ENCODE measurements at regions not wholly inside any gene's neighbourhood (a gene's known extent, or its start where the extent isn't known, plus 50 kb on each side); places are given as distances from the start of the nearest gene placed in this dataset.

DNA sequence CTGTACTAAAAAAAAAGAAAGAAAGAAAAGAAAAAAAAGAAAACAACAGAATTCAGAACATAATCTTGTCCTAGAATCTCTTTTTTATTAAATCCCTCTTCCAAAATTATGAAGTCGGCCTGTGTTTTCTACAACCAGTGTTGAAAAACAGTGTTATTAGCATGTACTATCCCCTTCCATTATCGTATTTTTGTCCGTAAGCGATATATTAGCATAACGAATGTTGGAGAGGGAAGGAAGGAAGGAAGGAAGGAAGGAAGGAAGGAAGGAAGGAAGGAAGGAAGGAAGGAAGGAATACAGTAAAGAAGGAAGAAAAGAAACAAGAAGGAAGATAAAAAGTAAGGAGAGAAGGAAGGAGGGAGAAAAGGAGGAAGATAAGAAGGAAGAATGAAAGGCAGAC is 393.0 kb upstream of the TSHZ3 start:
- Histone ChIP-seq H3K9me3 (no peaks in the 10 kb centered on the region), H3K36me3 (replicated peaks in 1 of 2; ENCODE audit: control insufficient read depth in 1 of 2, insufficient read depth in 2 of 2, low read length in 1 of 2) (no peaks in the 10 kb centered on the region), H3K4me3 (ENCODE audit: low read depth in 2 of 2, low read length in 1 of 2) (no peak overlapping the region), H3K9me2 (no peaks in the 10 kb centered on the region), H3K79me2 (ENCODE audit: insufficient read depth) (no peaks in the 10 kb centered on the region), H3K9ac (no peak overlapping the region), H4K20me1 (ENCODE audit: insufficient read depth) (no peaks in the 10 kb centered on the region), H2AFZ (ENCODE audit: low read depth) (no peak overlapping the region), H3K4me1 (ENCODE audit: control insufficient read depth in 1 of 2, insufficient read depth in 2 of 2, low read depth in 1 of 2, low read length in 1 of 2) (no peaks in the 10 kb centered on the region), H3F3A (replicated peaks; ENCODE audit: insufficient read depth) (no peaks in the 10 kb centered on the region), H3K27ac (ENCODE audit: low read depth in 2 of 2, low read length in 1 of 2) (no peak overlapping the region), H3K4me2 (no peak overlapping the region), H3K27me3 (ENCODE audit: insufficient read depth) (no peaks in the 10 kb centered on the region)
- WGBS (ENCODE audit: low lambda C conversion rate): 55% methylated on average over 5 of the region's 5 CpGs
- TF ChIP-seq, protein P1, sequence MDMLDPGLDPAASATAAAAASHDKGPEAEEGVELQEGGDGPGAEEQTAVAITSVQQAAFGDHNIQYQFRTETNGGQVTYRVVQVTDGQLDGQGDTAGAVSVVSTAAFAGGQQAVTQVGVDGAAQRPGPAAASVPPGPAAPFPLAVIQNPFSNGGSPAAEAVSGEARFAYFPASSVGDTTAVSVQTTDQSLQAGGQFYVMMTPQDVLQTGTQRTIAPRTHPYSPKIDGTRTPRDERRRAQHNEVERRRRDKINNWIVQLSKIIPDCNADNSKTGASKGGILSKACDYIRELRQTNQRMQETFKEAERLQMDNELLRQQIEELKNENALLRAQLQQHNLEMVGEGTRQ (IDR thresholded peaks at IDR 0.05; ENCODE audit: borderline replicate concordance, low read depth, low read length): no peak
- TF ChIP-seq RCOR1 (IDR thresholded peaks at IDR 0.05; ENCODE audit: low read length) (no peak), MEF2A (IDR thresholded peaks at IDR 0.05; ENCODE audit: borderline replicate concordance, low read depth) (no peak), EZH2phosphoT487 (IDR thresholded peaks at IDR 0.05; ENCODE audit: borderline replicate concordance, low read depth) (no peak), FOSL2 (IDR thresholded peaks at IDR 0.05; ENCODE audit: borderline replicate concordance, low read depth) (no peak), RAD21 (IDR thresholded peaks at IDR 0.05; ENCODE audit: low read length) (no peak), NRF1 (IDR thresholded peaks at IDR 0.05; ENCODE audit: low read depth, low read length) (no peak), FOXJ3 (CRISPR knock-in tag; IDR thresholded peaks at IDR 0.05) (no peak), POLR2AphosphoS5 (IDR thresholded peaks at IDR 0.05; ENCODE audit: low read depth, low read length) (no peak), SIN3A (IDR thresholded peaks at IDR 0.05; ENCODE audit: borderline replicate concordance, low read depth, low read length) (no peak), JUND (IDR thresholded peaks at IDR 0.05) (no peak), NFIC (IDR thresholded peaks at IDR 0.05; ENCODE audit: borderline replicate concordance) (no peak), RFX5 (IDR thresholded peaks at IDR 0.05; ENCODE audit: low read length) (no peak)
- TF ChIP-seq, protein P2, sequence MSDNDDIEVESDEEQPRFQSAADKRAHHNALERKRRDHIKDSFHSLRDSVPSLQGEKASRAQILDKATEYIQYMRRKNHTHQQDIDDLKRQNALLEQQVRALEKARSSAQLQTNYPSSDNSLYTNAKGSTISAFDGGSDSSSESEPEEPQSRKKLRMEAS (IDR thresholded peaks at IDR 0.05; ENCODE audit: low read depth): no peak
- TF ChIP-seq, protein P3, sequence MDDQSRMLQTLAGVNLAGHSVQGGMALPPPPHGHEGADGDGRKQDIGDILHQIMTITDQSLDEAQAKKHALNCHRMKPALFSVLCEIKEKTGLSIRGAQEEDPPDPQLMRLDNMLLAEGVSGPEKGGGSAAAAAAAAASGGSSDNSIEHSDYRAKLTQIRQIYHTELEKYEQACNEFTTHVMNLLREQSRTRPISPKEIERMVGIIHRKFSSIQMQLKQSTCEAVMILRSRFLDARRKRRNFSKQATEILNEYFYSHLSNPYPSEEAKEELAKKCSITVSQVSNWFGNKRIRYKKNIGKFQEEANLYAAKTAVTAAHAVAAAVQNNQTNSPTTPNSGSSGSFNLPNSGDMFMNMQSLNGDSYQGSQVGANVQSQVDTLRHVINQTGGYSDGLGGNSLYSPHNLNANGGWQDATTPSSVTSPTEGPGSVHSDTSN (IDR thresholded peaks at IDR 0.05): no peak
- TF ChIP-seq, protein P4, sequence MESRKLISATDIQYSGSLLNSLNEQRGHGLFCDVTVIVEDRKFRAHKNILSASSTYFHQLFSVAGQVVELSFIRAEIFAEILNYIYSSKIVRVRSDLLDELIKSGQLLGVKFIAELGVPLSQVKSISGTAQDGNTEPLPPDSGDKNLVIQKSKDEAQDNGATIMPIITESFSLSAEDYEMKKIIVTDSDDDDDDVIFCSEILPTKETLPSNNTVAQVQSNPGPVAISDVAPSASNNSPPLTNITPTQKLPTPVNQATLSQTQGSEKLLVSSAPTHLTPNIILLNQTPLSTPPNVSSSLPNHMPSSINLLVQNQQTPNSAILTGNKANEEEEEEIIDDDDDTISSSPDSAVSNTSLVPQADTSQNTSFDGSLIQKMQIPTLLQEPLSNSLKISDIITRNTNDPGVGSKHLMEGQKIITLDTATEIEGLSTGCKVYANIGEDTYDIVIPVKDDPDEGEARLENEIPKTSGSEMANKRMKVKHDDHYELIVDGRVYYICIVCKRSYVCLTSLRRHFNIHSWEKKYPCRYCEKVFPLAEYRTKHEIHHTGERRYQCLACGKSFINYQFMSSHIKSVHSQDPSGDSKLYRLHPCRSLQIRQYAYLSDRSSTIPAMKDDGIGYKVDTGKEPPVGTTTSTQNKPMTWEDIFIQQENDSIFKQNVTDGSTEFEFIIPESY (IDR thresholded peaks at IDR 0.05; ENCODE audit: borderline replicate concordance, low read depth): no peak
- TF ChIP-seq, protein P5, sequence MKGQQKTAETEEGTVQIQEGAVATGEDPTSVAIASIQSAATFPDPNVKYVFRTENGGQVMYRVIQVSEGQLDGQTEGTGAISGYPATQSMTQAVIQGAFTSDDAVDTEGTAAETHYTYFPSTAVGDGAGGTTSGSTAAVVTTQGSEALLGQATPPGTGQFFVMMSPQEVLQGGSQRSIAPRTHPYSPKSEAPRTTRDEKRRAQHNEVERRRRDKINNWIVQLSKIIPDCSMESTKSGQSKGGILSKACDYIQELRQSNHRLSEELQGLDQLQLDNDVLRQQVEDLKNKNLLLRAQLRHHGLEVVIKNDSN (IDR thresholded peaks at IDR 0.05; ENCODE audit: borderline replicate concordance, low read depth): no peak
- TF ChIP-seq, protein P6, sequence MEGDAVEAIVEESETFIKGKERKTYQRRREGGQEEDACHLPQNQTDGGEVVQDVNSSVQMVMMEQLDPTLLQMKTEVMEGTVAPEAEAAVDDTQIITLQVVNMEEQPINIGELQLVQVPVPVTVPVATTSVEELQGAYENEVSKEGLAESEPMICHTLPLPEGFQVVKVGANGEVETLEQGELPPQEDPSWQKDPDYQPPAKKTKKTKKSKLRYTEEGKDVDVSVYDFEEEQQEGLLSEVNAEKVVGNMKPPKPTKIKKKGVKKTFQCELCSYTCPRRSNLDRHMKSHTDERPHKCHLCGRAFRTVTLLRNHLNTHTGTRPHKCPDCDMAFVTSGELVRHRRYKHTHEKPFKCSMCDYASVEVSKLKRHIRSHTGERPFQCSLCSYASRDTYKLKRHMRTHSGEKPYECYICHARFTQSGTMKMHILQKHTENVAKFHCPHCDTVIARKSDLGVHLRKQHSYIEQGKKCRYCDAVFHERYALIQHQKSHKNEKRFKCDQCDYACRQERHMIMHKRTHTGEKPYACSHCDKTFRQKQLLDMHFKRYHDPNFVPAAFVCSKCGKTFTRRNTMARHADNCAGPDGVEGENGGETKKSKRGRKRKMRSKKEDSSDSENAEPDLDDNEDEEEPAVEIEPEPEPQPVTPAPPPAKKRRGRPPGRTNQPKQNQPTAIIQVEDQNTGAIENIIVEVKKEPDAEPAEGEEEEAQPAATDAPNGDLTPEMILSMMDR (IDR thresholded peaks at IDR 0.05): no peak
- TF ChIP-seq, protein P7, sequence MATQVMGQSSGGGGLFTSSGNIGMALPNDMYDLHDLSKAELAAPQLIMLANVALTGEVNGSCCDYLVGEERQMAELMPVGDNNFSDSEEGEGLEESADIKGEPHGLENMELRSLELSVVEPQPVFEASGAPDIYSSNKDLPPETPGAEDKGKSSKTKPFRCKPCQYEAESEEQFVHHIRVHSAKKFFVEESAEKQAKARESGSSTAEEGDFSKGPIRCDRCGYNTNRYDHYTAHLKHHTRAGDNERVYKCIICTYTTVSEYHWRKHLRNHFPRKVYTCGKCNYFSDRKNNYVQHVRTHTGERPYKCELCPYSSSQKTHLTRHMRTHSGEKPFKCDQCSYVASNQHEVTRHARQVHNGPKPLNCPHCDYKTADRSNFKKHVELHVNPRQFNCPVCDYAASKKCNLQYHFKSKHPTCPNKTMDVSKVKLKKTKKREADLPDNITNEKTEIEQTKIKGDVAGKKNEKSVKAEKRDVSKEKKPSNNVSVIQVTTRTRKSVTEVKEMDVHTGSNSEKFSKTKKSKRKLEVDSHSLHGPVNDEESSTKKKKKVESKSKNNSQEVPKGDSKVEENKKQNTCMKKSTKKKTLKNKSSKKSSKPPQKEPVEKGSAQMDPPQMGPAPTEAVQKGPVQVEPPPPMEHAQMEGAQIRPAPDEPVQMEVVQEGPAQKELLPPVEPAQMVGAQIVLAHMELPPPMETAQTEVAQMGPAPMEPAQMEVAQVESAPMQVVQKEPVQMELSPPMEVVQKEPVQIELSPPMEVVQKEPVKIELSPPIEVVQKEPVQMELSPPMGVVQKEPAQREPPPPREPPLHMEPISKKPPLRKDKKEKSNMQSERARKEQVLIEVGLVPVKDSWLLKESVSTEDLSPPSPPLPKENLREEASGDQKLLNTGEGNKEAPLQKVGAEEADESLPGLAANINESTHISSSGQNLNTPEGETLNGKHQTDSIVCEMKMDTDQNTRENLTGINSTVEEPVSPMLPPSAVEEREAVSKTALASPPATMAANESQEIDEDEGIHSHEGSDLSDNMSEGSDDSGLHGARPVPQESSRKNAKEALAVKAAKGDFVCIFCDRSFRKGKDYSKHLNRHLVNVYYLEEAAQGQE (IDR thresholded peaks at IDR 0.05; ENCODE audit: low read depth, low read length): no peak
- POLR2A ChIA-PET: no interaction called here
- CTCF ChIA-PET: no interaction called here
- DNase-seq: no peak

All from SK-N-SH (cell line).